ENCODE measurements at regions not wholly inside any gene's neighbourhood (a gene's known extent, or its start where the extent isn't known, plus 50 kb on each side); places are given as distances from the start of the nearest gene placed in this dataset.

- TF ChIP-seq CTCF (IDR thresholded peaks at IDR 0.05; ENCODE audit: poor library complexity, severe bottlenecking) (no peak), REST (IDR thresholded peaks at IDR 0.05; ENCODE audit: borderline replicate concordance) (no peak)
Measured at GRCh38 chr19:5205381-5205780, 135.2 kb downstream of the PTPRS start.
